Mucosa of rectum (tissue), 2 donors: ENCODE measurements at regions not wholly inside any gene's neighbourhood (a gene's known extent, or its start where the extent isn't known, plus 50 kb on each side); places are given as distances from the start of the nearest gene placed in this dataset.

ENCODE experiments used
- H3K27ac ChIP-seq, 2 donors: one replicate each; pipeline ENCODE4 v1.7.0; 2013; ENCODE audit warnings: inconsistent platforms in 2 of 2, low read depth in 2 of 2, low read length in 2 of 2
- H3K27me3 ChIP-seq, 2 donors: one replicate each; pipeline ENCODE4 v1.7.0; 2013; ENCODE audit warnings: low read length in 2 of 2; ENCODE audit not compliant: control insufficient read depth in 2 of 2, insufficient read depth in 2 of 2
- H3K36me3 ChIP-seq, 2 donors: one replicate each; pipeline ENCODE4 v1.7.0; 2013; ENCODE audit warnings: low read length in 2 of 2; ENCODE audit not compliant: control insufficient read depth in 2 of 2, insufficient read depth in 2 of 2
- H3K4me1 ChIP-seq, 2 donors: one replicate each; pipeline ENCODE4 v1.7.0; 2013; ENCODE audit warnings: low read length in 2 of 2, mild to moderate bottlenecking in 1 of 2; ENCODE audit not compliant: control insufficient read depth in 2 of 2, insufficient read depth in 2 of 2
- H3K4me3 ChIP-seq, 2 donors: one replicate each; pipeline ENCODE4 v1.7.0; 2013; ENCODE audit warnings: low read length in 2 of 2
- H3K9ac ChIP-seq, 2 donors: one replicate each; pipeline ENCODE4 v1.7.0; 2013; ENCODE audit warnings: low read length in 2 of 2, low read depth in 1 of 2, mild to moderate bottlenecking in 1 of 2
- H3K9me3 ChIP-seq, 2 donors: one replicate each; pipeline ENCODE4 v1.7.0; 2013; ENCODE audit warnings: low read length in 2 of 2; ENCODE audit not compliant: control insufficient read depth in 2 of 2
- donor health status: healthy.
- donor health status: Normal muscosa, but diverticular disease.

DNA sequence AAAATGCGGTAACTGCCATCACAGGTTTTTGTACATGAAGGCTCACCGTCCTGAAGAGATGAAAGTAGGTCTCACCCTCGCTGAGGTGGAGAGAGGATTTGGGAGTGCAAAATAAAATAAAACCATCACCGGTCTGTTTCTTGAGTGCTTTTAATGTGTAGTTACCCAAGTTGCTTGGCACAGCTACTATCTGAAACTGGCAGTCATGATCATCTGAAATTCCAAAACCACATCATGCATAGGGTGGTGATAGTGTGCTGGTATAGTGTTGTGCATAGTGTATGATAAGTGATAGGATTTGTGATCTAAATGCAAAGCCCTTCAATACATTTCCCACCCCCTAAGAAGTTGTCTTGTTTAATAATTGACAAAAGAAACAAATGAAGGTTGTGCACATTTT is 381.3 kb downstream of the DMRT2 start:
- no peak overlapping the region for H3K4me3 ChIP-seq
- no peaks in the 10 kb centered on the region for H3K4me1 ChIP-seq
- no peaks in the 10 kb centered on the region for H3K36me3 ChIP-seq
- H3K27ac ChIP-seq, result no peak overlapping the region
- H3K9ac ChIP-seq, result no peak overlapping the region
- H3K27me3 ChIP-seq, result no peaks in the 10 kb centered on the region
- H3K9me3 ChIP-seq, result no peaks in the 10 kb centered on the region

- Histone ChIP-seq H3K4me1 (no peaks in the 10 kb centered on the region), H3K9me3 (no peaks in the 10 kb centered on the region), H3K4me3 (no peak overlapping the region), H3K27ac (no peak overlapping the region), H3K36me3 (no peaks in the 10 kb centered on the region), H3K27me3 (no peaks in the 10 kb centered on the region), H3K9ac (no peak overlapping the region)
Measured at GRCh38 chr9:1434052-1434767, 384.1 kb downstream of the DMRT2 start.

DNA sequence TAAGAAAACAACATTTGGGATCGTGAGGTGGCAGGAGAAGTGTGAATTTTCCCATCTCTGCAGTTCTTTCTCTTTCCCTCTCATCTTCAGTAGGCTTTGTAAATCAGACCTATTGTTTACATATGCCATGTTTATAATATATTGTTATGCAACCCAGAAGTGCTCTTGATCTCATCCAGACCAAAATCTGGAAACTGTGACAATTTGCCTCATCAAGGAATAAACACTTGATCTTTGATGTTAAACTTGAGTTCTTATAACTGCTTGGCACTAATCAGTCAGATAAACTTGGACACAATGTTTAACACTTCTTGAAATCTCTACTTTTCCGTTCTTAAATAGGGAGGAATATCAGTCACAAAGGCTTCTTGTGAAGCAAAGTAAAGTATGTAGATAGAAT is 384.7 kb downstream of the DMRT2 start:
- no peak overlapping the region for H3K4me3 ChIP-seq
- H3K27me3 ChIP-seq, result no peaks in the 10 kb centered on the region
- no peaks in the 10 kb centered on the region for H3K36me3 ChIP-seq
- no peaks in the 10 kb centered on the region for H3K4me1 ChIP-seq
- no peak overlapping the region for H3K27ac ChIP-seq
- no peaks in the 10 kb centered on the region for H3K9me3 ChIP-seq
- H3K9ac ChIP-seq, result no peak overlapping the region

DNA sequence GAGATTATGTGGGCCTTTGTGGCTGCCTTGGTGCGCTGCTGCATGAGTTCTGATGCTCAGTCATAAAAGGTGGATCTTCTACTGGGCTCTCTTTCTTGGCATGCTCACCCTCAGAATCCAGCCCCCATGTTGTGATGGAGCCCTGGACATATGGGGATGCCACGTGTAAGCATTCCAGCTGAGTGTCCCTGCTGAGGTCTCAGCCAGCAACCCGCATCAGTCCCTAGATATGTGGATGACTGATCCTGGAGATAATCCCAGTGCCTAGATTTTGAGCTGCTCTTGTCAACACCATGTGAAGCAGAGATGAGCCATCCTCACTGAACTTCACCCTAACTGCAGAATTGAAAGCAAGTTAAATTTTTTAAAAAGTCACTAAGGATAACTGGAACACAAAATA is 390.1 kb downstream of the DMRT2 start:
- no peaks in the 10 kb centered on the region for H3K9me3 ChIP-seq
- H3K36me3 ChIP-seq, result no peaks in the 10 kb centered on the region
- no peaks in the 10 kb centered on the region for H3K4me1 ChIP-seq
- H3K27me3 ChIP-seq, result no peaks in the 10 kb centered on the region
- no peak overlapping the region for H3K4me3 ChIP-seq
- H3K9ac ChIP-seq, result no peak overlapping the region
- no peak overlapping the region for H3K27ac ChIP-seq

DNA sequence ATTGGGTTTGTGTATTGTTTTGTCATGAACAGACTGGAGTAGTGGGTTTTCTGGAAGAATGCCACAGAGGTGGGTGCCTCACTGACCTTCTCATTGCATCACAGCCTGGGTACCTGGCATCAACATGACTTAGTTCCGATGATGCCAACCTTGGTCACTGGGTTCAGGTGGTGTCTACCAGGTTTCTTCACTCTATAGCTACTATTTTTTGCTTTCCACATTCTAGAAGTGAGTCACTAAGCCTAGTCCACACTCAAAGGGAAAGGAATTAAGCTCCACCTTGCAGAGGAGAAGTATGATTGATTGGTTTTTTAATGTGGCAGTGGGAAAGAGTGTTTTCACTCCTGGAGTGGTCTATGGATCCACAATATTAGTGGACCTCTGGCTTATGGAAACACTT is 391.9 kb downstream of the DMRT2 start:
- no peaks in the 10 kb centered on the region for H3K4me1 ChIP-seq
- no peak overlapping the region for H3K4me3 ChIP-seq
- no peaks in the 10 kb centered on the region for H3K27me3 ChIP-seq
- H3K9ac ChIP-seq, result no peak overlapping the region
- no peak overlapping the region for H3K27ac ChIP-seq
- H3K36me3 ChIP-seq, result no peaks in the 10 kb centered on the region
- H3K9me3 ChIP-seq, result no peaks in the 10 kb centered on the region

GRCh38 chr9:1443450-1443849 is 393.3 kb downstream of the DMRT2 start:
- H3K4me3 ChIP-seq, result no peak overlapping the region
- H3K9me3 ChIP-seq, result no peaks in the 10 kb centered on the region
- no peak overlapping the region for H3K9ac ChIP-seq
- H3K4me1 ChIP-seq, result no peaks in the 10 kb centered on the region
- H3K36me3 ChIP-seq, result no peaks in the 10 kb centered on the region
- no peaks in the 10 kb centered on the region for H3K27me3 ChIP-seq
- no peak overlapping the region for H3K27ac ChIP-seq

DNA sequence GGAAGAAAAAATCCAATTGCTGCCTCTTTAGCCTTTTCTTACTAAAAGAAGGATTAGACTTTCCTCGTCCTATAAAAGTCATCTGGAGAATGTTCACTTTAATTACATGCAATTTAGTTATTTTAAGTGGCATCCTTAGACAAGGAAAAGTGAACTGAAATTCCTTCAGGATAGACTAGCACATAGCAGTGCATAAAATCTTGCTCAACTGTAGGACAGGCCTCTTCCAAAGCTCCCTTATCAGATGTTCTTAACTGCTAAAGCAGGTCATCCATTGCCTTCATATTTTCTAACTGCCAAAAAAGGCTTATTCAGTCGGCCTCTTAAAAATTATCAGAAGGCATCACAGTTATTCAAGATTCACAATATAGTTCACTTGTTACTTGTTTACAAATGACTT is 396.5 kb downstream of the DMRT2 start:
- no peaks in the 10 kb centered on the region for H3K4me1 ChIP-seq
- no peaks in the 10 kb centered on the region for H3K9me3 ChIP-seq
- H3K27ac ChIP-seq, result no peak overlapping the region
- H3K27me3 ChIP-seq, result no peaks in the 10 kb centered on the region
- H3K9ac ChIP-seq, result no peak overlapping the region
- no peaks in the 10 kb centered on the region for H3K36me3 ChIP-seq
- H3K4me3 ChIP-seq, result no peak overlapping the region

DNA sequence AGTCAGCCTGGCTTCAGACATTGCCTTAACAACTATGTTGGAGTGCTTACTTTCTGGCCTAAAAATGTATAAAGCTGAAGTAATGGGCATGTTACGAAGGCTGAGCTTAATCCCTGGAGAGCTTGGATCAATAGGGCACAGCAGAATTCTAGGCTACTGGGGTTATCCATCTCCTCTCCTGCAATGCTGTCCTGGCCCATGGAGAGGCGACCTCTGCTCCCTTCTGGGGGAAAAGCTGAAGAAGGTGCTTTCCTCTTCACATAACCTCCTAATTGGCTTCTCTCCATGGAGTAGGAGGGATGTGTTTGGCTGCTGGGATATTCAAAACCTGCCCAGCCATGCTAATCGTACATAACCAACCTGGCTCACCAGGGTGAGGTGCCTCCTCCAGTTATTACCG is 403.5 kb downstream of the DMRT2 start:
- no peak overlapping the region for H3K9ac ChIP-seq
- H3K27ac ChIP-seq, result no peak overlapping the region
- no peaks in the 10 kb centered on the region for H3K27me3 ChIP-seq
- H3K4me3 ChIP-seq, result no peak overlapping the region
- H3K9me3 ChIP-seq, result no peaks in the 10 kb centered on the region
- no peaks in the 10 kb centered on the region for H3K36me3 ChIP-seq
- H3K4me1 ChIP-seq, result no peaks in the 10 kb centered on the region

DNA sequence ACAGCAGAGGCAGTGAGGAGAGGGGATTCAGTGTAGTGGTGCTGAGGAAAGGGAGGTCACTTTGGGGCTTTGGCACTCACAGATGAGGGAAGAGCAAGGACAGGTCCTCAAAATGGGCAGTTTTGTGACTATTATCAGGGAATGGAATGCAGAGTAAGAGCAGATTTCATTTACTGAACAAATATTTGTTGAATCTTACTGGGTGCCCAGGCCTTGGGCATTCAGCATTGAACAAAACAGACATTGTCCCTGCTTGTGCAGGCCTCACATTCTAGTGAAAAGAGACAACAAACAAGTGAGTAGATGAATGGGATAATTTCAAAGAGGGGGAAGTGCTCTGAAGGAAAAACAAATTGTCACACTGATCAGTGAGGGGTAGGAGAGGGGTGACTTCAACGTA is 404.1 kb downstream of the DMRT2 start:
- H3K4me3 ChIP-seq, result no peak overlapping the region
- H3K4me1 ChIP-seq, result no peaks in the 10 kb centered on the region
- H3K27me3 ChIP-seq, result no peaks in the 10 kb centered on the region
- no peaks in the 10 kb centered on the region for H3K9me3 ChIP-seq
- no peak overlapping the region for H3K9ac ChIP-seq
- H3K27ac ChIP-seq, result no peak overlapping the region
- no peaks in the 10 kb centered on the region for H3K36me3 ChIP-seq

DNA sequence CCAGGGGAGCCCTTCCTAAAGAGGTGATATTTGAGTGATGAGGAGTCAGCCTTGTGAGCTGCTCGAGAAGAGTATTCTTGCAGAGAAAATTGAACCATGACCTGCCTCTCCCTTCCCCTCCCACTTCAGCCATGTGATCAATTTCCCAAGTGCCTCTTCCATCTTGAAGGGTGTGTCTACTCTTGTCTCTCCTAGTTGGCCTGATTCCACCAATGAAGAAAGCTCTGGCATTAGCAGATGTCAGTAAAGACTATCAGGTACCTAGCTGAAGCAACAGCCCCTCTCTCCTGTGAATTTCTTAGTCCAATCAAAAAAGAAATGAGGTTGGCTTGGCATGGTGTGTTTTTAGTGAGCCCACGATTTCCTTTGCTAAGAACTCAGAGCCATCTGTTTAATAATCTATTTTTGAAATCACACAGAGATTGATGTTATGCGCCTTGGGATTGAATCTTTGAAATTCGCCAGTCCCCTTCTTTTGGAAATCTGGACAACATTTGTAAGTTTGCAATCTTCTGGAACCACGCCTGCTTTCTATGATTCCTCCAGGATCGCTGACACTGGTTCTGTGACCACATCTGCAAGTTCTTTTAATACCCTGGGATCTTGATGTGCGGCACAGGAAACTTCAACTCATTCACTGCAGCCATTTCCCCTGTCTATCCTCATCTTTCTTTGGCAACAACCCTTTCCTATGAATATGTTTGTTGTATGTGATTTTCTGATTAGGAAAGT is 404.6 kb downstream of the DMRT2 start:
- no peak overlapping the region for H3K9ac ChIP-seq
- no peaks in the 10 kb centered on the region for H3K4me1 ChIP-seq
- H3K27me3 ChIP-seq, result no peaks in the 10 kb centered on the region
- H3K27ac ChIP-seq, result no peak overlapping the region
- H3K4me3 ChIP-seq, result no peak overlapping the region
- H3K9me3 ChIP-seq, result no peaks in the 10 kb centered on the region
- no peaks in the 10 kb centered on the region for H3K36me3 ChIP-seq
